Mammary epithelial cell (primary cell): ENCODE measurements at regions not wholly inside any gene's neighbourhood (a gene's known extent, or its start where the extent isn't known, plus 50 kb on each side); places are given as distances from the start of the nearest gene placed in this dataset.

Experiments used
- EZH2 ChIP-seq: IDR thresholded peaks from 2 replicates; pipeline ENCODE4 v1.6.1; 2012; ENCODE audit warnings: low read length, inconsistent platforms, borderline replicate concordance
- TF ChIP-seq, protein P1 (sequence below), 2 donors: IDR thresholded peaks in 1 of 2; conservative IDR thresholded peaks in 1 of 2; 2 replicates each; pipeline ENCODE4 v1.5.1; 2011 to 2012; ENCODE audit warnings: inconsistent platforms in 2 of 2, low read length in 2 of 2, mild to moderate bottlenecking in 2 of 2, control low read depth in 1 of 2, low read depth in 1 of 2; ENCODE audit not compliant: insufficient read depth in 1 of 2; ENCODE audit errors: extremely low read depth in 1 of 2

DNA sequence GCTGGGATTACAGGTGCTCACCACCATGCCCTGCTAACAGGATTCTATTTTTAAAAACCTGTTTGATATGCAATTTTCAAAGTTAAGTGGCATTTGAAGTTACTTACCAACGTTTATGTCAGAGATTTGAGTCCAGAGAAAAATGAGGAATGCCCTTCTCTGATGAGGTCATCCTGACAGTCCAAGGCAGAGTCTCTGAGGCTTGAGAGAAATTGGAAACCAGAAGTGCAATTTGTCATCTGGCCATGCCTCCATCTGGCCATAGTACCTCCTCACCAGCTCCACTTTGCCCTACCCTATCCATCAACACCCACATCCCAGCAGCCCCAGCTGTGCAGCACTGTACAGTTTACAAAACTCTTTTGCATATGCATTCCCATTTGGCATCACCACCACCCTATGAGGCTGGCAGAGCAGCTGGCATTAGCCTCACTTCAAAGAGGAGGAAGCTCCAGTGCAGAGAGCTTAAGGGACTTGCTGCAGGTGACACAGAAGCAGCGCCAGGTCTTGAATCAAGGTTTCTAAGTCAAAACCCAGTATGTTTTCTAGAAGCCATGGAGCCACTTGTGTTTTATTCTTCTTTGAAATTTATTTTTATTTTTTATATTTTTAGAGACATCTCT is 54.5 kb upstream of the PDZD8 start:
- TF ChIP-seq, protein P1, sequence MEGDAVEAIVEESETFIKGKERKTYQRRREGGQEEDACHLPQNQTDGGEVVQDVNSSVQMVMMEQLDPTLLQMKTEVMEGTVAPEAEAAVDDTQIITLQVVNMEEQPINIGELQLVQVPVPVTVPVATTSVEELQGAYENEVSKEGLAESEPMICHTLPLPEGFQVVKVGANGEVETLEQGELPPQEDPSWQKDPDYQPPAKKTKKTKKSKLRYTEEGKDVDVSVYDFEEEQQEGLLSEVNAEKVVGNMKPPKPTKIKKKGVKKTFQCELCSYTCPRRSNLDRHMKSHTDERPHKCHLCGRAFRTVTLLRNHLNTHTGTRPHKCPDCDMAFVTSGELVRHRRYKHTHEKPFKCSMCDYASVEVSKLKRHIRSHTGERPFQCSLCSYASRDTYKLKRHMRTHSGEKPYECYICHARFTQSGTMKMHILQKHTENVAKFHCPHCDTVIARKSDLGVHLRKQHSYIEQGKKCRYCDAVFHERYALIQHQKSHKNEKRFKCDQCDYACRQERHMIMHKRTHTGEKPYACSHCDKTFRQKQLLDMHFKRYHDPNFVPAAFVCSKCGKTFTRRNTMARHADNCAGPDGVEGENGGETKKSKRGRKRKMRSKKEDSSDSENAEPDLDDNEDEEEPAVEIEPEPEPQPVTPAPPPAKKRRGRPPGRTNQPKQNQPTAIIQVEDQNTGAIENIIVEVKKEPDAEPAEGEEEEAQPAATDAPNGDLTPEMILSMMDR (conservative IDR thresholded peaks at IDR 0.05 in 1 of 2, IDR thresholded peaks at IDR 0.05 in 1 of 2; ENCODE audit: extremely low read depth in 1 of 2, insufficient read depth in 1 of 2, low read depth in 1 of 2, low read length in 2 of 2), result no peak
- no peak for TF ChIP-seq EZH2
